ENCODE measurements at regions not wholly inside any gene's neighbourhood (a gene's known extent, or its start where the extent isn't known, plus 50 kb on each side); places are given as distances from the start of the nearest gene placed in this dataset.
"Not testable (repeated sequence)": the region's sequence is repeated elsewhere in the genome, so short reads cannot be mapped to it uniquely, and the experiment has no call there.

GRCh38 chr20:30518906-30519305, 738.6 kb upstream of the DEFB115 start:
- H3K23ac ChIP-seq (ENCODE audit: low read depth, low read length, poor library complexity); H4K8ac ChIP-seq (ENCODE audit: low read depth, low read length); H2BK15ac ChIP-seq (ENCODE audit: low read length); H3K18ac ChIP-seq (ENCODE audit: low read length); H3K27ac ChIP-seq (replicated peaks; ENCODE audit: low read length); H2AFZ ChIP-seq (ENCODE audit: low read length); H2BK12ac ChIP-seq (ENCODE audit: low read length); H3K4me2 ChIP-seq (ENCODE audit: insufficient read depth, low read length, poor library complexity, severe bottlenecking); H2AK5ac ChIP-seq (ENCODE audit: low read depth, low read length); H3K79me1 ChIP-seq (ENCODE audit: low read depth, low read length); H3K4me3 ChIP-seq (ENCODE audit: low read length in 2 of 2); H4K91ac ChIP-seq (ENCODE audit: low read depth, low read length, poor library complexity); H3K14ac ChIP-seq (ENCODE audit: low read length); H3K4me1 ChIP-seq (ENCODE audit: control insufficient read depth in 2 of 2, insufficient read depth in 1 of 2, low read depth in 1 of 2, low read length in 2 of 2); H2BK120ac ChIP-seq (ENCODE audit: low read depth, low read length); DNase-seq (ENCODE audit: low spot score); H3K9ac ChIP-seq (ENCODE audit: low read depth, low read length, poor library complexity); H3K4ac ChIP-seq (ENCODE audit: low read length); H3K27me3 ChIP-seq (ENCODE audit: control insufficient read depth in 3 of 3, insufficient read depth in 3 of 3, low read depth in 1 of 3, low read length in 3 of 3); H3K9me3 ChIP-seq (replicated peaks in 1 of 2; ENCODE audit: control insufficient read depth in 2 of 2, insufficient read depth in 1 of 2, low read depth in 1 of 2, low read length in 2 of 2); H3K36me3 ChIP-seq (replicated peaks in 1 of 2; ENCODE audit: control insufficient read depth in 2 of 2, insufficient read depth in 2 of 2, low read length in 2 of 2); H2BK5ac ChIP-seq (ENCODE audit: low read length): not testable (repeated sequence)
- WGBS, 2 donors (ENCODE audit: extremely low coverage in 2 of 2, insufficient read length in 2 of 2, insufficient replicate concordance in 1 of 2): no CpG with 5 or more reads among the region's 10 CpGs

DNA sequence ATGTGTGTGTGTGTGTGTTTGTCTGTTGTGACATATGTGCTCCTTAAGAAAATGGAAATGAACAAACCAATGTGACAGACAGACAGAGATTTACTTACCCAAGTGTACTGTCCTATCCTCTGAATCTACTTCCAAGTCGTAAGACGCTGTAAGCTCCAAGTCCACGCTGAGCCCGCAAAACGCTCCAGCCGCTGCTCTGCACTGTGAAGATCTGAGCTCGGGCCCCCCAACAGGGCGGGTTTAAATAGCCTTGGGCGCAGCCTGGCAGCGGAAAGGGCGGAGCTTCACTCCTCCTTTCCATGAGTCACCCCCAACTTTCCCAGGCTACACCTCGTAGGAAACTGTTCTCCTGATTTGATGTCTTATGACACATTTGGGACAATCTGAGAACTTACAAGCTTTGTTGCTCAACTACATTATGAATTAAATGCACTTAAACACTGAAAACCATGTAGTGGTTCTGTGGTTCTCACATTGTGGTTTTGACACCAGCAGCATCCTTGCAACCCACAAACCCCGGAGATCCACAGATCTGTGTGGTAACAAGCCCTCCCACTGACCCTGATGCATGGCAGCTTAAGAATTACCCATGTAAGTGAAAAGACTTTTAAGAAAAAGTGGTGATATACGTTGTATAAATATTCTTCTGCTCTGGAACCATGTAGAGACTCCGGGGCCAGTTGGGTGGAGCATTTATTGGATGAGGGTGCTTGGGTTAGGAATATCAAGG, 735.6 kb upstream of the DEFB115 start:
- not testable (repeated sequence) for H3K4me2 ChIP-seq (ENCODE audit: insufficient read depth, low read length, poor library complexity, severe bottlenecking); H4K91ac ChIP-seq (ENCODE audit: low read depth, low read length, poor library complexity); H2BK120ac ChIP-seq (ENCODE audit: low read depth, low read length); H3K23ac ChIP-seq (ENCODE audit: low read depth, low read length, poor library complexity); H3K9me3 ChIP-seq (replicated peaks in 1 of 2; ENCODE audit: control insufficient read depth in 2 of 2, insufficient read depth in 1 of 2, low read depth in 1 of 2, low read length in 2 of 2); H3K36me3 ChIP-seq (replicated peaks in 1 of 2; ENCODE audit: control insufficient read depth in 2 of 2, insufficient read depth in 2 of 2, low read length in 2 of 2); H2BK12ac ChIP-seq (ENCODE audit: low read length); H3K4ac ChIP-seq (ENCODE audit: low read length); H3K27ac ChIP-seq (replicated peaks; ENCODE audit: low read length); H2AK5ac ChIP-seq (ENCODE audit: low read depth, low read length); H2BK5ac ChIP-seq (ENCODE audit: low read length); H2BK15ac ChIP-seq (ENCODE audit: low read length); H3K4me3 ChIP-seq (ENCODE audit: low read length in 2 of 2); H3K18ac ChIP-seq (ENCODE audit: low read length); H4K8ac ChIP-seq (ENCODE audit: low read depth, low read length); H3K27me3 ChIP-seq (ENCODE audit: control insufficient read depth in 3 of 3, insufficient read depth in 3 of 3, low read depth in 1 of 3, low read length in 3 of 3); H3K14ac ChIP-seq (ENCODE audit: low read length); H3K9ac ChIP-seq (ENCODE audit: low read depth, low read length, poor library complexity); H3K79me1 ChIP-seq (ENCODE audit: low read depth, low read length); DNase-seq (ENCODE audit: low spot score); H2AFZ ChIP-seq (ENCODE audit: low read length); H3K4me1 ChIP-seq (ENCODE audit: control insufficient read depth in 2 of 2, insufficient read depth in 1 of 2, low read depth in 1 of 2, low read length in 2 of 2)
- WGBS, 2 donors (ENCODE audit: extremely low coverage in 2 of 2, insufficient read length in 2 of 2, insufficient replicate concordance in 1 of 2): no CpG with 5 or more reads among the region's 15 CpGs

DNA sequence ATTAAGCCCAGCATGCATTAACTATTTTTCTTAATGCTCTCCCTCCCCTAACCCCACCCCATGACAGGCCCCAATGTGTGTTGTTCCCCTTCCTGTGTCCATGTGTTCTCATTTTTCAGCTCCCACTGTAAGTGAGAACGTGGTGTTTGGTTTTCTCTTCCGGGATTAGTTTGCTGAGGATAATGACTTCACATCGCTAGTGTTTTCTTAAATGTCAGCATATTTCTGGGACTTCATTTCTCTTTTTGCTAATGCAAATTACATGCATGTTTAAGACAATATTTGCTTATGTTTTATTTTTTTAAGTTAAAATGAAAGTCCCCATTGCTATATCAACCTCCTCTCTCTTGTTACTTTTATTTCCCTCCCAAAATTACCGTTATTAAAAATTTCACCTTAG, 733.3 kb upstream of the DEFB115 start:
- not testable (repeated sequence) for H3K27ac ChIP-seq (replicated peaks; ENCODE audit: low read length); H3K79me1 ChIP-seq (ENCODE audit: low read depth, low read length)

DNA sequence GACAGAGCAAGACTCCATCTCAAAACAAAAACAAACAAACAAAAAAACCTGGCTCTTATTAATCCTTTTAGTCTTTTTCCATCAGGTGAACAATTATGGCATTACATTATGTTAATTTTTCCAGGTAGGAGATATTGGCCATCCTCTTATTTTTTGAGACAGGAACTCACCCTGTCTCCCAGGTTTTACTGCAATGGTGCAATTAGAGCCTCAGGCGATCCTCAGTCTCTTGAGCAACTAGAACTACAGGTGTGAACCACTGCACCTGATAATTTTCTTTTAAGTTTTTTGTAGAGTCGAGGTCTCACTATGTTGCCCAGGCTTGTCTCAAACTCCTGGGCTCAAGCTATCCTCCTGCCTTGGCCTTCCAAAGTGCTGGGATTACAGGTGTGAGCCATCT, 732.7 kb upstream of the DEFB115 start:
- not testable (repeated sequence) for H2AFZ ChIP-seq (ENCODE audit: low read length); H2BK5ac ChIP-seq (ENCODE audit: low read length); H3K14ac ChIP-seq (ENCODE audit: low read length); H2BK120ac ChIP-seq (ENCODE audit: low read depth, low read length); H2BK12ac ChIP-seq (ENCODE audit: low read length); H3K79me1 ChIP-seq (ENCODE audit: low read depth, low read length); H3K23ac ChIP-seq (ENCODE audit: low read depth, low read length, poor library complexity); H3K4ac ChIP-seq (ENCODE audit: low read length); H3K18ac ChIP-seq (ENCODE audit: low read length); H3K9ac ChIP-seq (ENCODE audit: low read depth, low read length, poor library complexity); H3K4me1 ChIP-seq (ENCODE audit: control insufficient read depth in 2 of 2, insufficient read depth in 1 of 2, low read depth in 1 of 2, low read length in 2 of 2); H3K27ac ChIP-seq (replicated peaks; ENCODE audit: low read length); H3K27me3 ChIP-seq (ENCODE audit: control insufficient read depth in 3 of 3, insufficient read depth in 3 of 3, low read depth in 1 of 3, low read length in 3 of 3); H2AK5ac ChIP-seq (ENCODE audit: low read depth, low read length); H3K36me3 ChIP-seq (replicated peaks in 1 of 2; ENCODE audit: control insufficient read depth in 2 of 2, insufficient read depth in 2 of 2, low read length in 2 of 2); DNase-seq (ENCODE audit: low spot score); H4K8ac ChIP-seq (ENCODE audit: low read depth, low read length); H4K91ac ChIP-seq (ENCODE audit: low read depth, low read length, poor library complexity); H3K4me2 ChIP-seq (ENCODE audit: insufficient read depth, low read length, poor library complexity, severe bottlenecking); H3K4me3 ChIP-seq (ENCODE audit: low read length in 2 of 2); H3K9me3 ChIP-seq (replicated peaks in 1 of 2; ENCODE audit: control insufficient read depth in 2 of 2, insufficient read depth in 1 of 2, low read depth in 1 of 2, low read length in 2 of 2); H2BK15ac ChIP-seq (ENCODE audit: low read length)
- no CpG with 5 or more reads among the region's 2 CpGs for WGBS, 2 donors (ENCODE audit: extremely low coverage in 2 of 2, insufficient read length in 2 of 2, insufficient replicate concordance in 1 of 2)

More for the DNA sequence above, 733.3 kb upstream of the DEFB115 start:
- not testable (repeated sequence) for H3K4me3 ChIP-seq (ENCODE audit: low read length in 2 of 2); H3K14ac ChIP-seq (ENCODE audit: low read length); H3K27me3 ChIP-seq (ENCODE audit: control insufficient read depth in 3 of 3, insufficient read depth in 3 of 3, low read depth in 1 of 3, low read length in 3 of 3); H2AFZ ChIP-seq (ENCODE audit: low read length); H3K23ac ChIP-seq (ENCODE audit: low read depth, low read length, poor library complexity); H4K91ac ChIP-seq (ENCODE audit: low read depth, low read length, poor library complexity); H4K8ac ChIP-seq (ENCODE audit: low read depth, low read length); DNase-seq (ENCODE audit: low spot score); H3K4ac ChIP-seq (ENCODE audit: low read length); H3K9ac ChIP-seq (ENCODE audit: low read depth, low read length, poor library complexity); H3K36me3 ChIP-seq (replicated peaks in 1 of 2; ENCODE audit: control insufficient read depth in 2 of 2, insufficient read depth in 2 of 2, low read length in 2 of 2); H2BK5ac ChIP-seq (ENCODE audit: low read length); H2BK120ac ChIP-seq (ENCODE audit: low read depth, low read length); H3K18ac ChIP-seq (ENCODE audit: low read length); H3K9me3 ChIP-seq (replicated peaks in 1 of 2; ENCODE audit: control insufficient read depth in 2 of 2, insufficient read depth in 1 of 2, low read depth in 1 of 2, low read length in 2 of 2); H3K4me2 ChIP-seq (ENCODE audit: insufficient read depth, low read length, poor library complexity, severe bottlenecking); H3K4me1 ChIP-seq (ENCODE audit: control insufficient read depth in 2 of 2, insufficient read depth in 1 of 2, low read depth in 1 of 2, low read length in 2 of 2); H2BK15ac ChIP-seq (ENCODE audit: low read length); H2BK12ac ChIP-seq (ENCODE audit: low read length); H2AK5ac ChIP-seq (ENCODE audit: low read depth, low read length)
- WGBS, 2 donors (ENCODE audit: extremely low coverage in 2 of 2, insufficient read length in 2 of 2, insufficient replicate concordance in 1 of 2): no CpG with 5 or more reads among the region's 4 CpGs
